H1 (cell line): ENCODE measurements at regions not wholly inside any gene's neighbourhood (a gene's known extent, or its start where the extent isn't known, plus 50 kb on each side); places are given as distances from the start of the nearest gene placed in this dataset.

Experiments used
- BCL11A ChIP-seq, 2 experiments: IDR thresholded peaks; one replicate each; pipeline ENCODE4 v1.6.1; 2011; ENCODE audit warnings: low read depth in 2 of 2, low read length in 2 of 2, mild to moderate bottlenecking in 2 of 2
- CHD1 ChIP-seq: IDR thresholded peaks from 2 replicates; pipeline ENCODE4 v1.6.1; 2012; ENCODE audit warnings: low read depth, low read length, improper control_type of control experiment
- CHD7 ChIP-seq: fragments of 300-600 bp; sonication (generic); IDR thresholded peaks from 2 replicates; pipeline ENCODE4 v1.7.1; 2012; ENCODE audit warnings: low read length, moderate library complexity, mild to moderate bottlenecking, inconsistent platforms; ENCODE audit not compliant: insufficient replicate concordance
- KDM4A ChIP-seq: IDR thresholded peaks from one replicate; pipeline ENCODE4 v1.7.1; 2012; ENCODE audit warnings: low read depth, mild to moderate bottlenecking, moderate library complexity, low read length, inconsistent platforms; ENCODE audit not compliant: severe bottlenecking
- POU5F1 ChIP-seq: IDR thresholded peaks from 2 replicates; pipeline ENCODE4 v1.6.1; 2011; ENCODE audit warnings: low read depth, mild to moderate bottlenecking, low read length, moderate library complexity
- SIRT6 ChIP-seq: IDR thresholded peaks from one replicate; pipeline ENCODE4 v1.7.1; 2012; ENCODE audit warnings: low read length, inconsistent platforms
- SIX5 ChIP-seq: IDR thresholded peaks from 2 replicates; pipeline ENCODE4 v1.6.1; 2011; ENCODE audit warnings: mild to moderate bottlenecking, low read depth, low read length

DNA sequence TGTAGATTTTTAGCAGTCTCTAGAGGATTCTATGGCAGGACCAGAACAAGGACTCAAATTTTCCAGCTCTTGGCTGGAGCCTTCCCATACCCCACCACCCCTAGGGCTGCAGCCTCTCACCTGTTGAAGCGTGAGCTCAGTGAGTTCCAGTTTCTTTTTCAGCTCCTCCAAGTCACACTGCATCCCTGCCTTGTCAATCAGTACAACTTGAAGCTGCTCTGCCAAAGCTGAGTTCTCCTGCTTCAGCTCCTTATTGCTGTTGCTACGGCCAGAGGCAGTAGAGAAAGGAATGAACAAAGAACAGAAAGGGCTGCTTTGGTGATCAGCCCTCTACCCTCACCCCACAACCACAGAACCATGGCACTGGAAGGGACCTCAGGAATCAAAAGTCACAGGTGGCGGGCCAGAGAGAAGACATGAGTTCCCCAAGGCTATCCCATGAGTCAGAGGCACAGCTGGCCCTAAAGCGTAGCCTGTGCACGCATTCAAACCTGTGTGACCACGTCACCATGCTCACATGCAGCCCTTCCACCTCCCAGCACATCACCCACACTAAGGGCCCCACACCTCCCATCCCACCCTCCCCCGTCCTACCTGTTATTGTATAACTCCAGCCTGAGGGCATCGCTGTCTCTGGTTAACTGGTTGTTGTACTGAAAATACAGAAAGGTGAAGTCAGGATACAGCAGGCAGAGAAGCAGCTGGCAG, 83.3 kb upstream of the C2CD4B start (continued):
- no peak for TF ChIP-seq CHD7
- TF ChIP-seq POU5F1 = no peak
- TF ChIP-seq CHD1 = no peak
- TF ChIP-seq BCL11A (IDR thresholded peaks at IDR 0.05; ENCODE audit: low read depth in 2 of 2, low read length in 2 of 2) = no peak
- no peak for TF ChIP-seq SIRT6
- TF ChIP-seq KDM4A = no peak
- TF ChIP-seq SIX5 = no peak
